GM12891 (cell line): ENCODE measurements at regions not wholly inside any gene's neighbourhood (a gene's known extent, or its start where the extent isn't known, plus 50 kb on each side); places are given as distances from the start of the nearest gene placed in this dataset.

Experiments used
- DNase-seq: peaks from one replicate; pipeline ENCODE4 v3.0.0; 2011; ENCODE audit warnings: low spot score; ENCODE audit not compliant: insufficient read length
- FAIRE-seq: peaks from 2 replicates; lab custom pipeline; 2011; peaks lifted over from hg19 to GRCh38; lab: Jason Lieb, UNC
- PAX5 ChIP-seq: IDR thresholded peaks from 2 replicates; pipeline ENCODE4 v1.6.1; 2011; ENCODE audit warnings: low read length, moderate library complexity, mild to moderate bottlenecking; ENCODE audit not compliant: insufficient read depth, severe bottlenecking
- POLR2A ChIP-seq: IDR thresholded peaks from 2 replicates; pipeline ENCODE4 v1.6.1; 2011; ENCODE audit warnings: low read depth, low read length, control low read depth
- POLR2AphosphoS5 ChIP-seq: IDR thresholded peaks from 2 replicates; pipeline ENCODE4 v1.6.1; 2011; ENCODE audit warnings: low read depth, low read length, control low read depth
- POU2F2 ChIP-seq: IDR thresholded peaks from 2 replicates; pipeline ENCODE4 v1.6.1; 2011; ENCODE audit warnings: low read depth, mild to moderate bottlenecking, control low read depth, low read length, moderate library complexity
- SPI1 ChIP-seq: IDR thresholded peaks from 2 replicates; pipeline ENCODE4 v1.6.1; 2011; ENCODE audit warnings: low read depth, low read length, control low read depth
- TAF1 ChIP-seq: IDR thresholded peaks from 2 replicates; pipeline ENCODE4 v1.6.1; 2011; ENCODE audit warnings: low read depth, low read length, control low read depth

- DNase-seq (no peak), FAIRE-seq (no peak)
- no peak for TF ChIP-seq POU2F2
These were observed 1311.9 kb downstream of the LRFN5 start for GRCh38 chr14:42918615-42919014.

GRCh38 chr14:42911642-42912041, 1305.0 kb downstream of the LRFN5 start:
- TF ChIP-seq PAX5 (no peak), TAF1 (no peak), POLR2AphosphoS5 (no peak), SPI1 (no peak), POLR2A (no peak), POU2F2 (no peak)
- no peak for FAIRE-seq
- no peak for DNase-seq

GRCh38 chr14:42909659-42910058, 1303.0 kb downstream of the LRFN5 start:
- TF ChIP-seq POU2F2 (no peak), POLR2AphosphoS5 (no peak), SPI1 (no peak), TAF1 (no peak), PAX5 (no peak), POLR2A (no peak)
- FAIRE-seq, result no peak
- no peak for DNase-seq

- no peak for TF ChIP-seq PAX5
- TF ChIP-seq POLR2AphosphoS5, result no peak
- no peak for TF ChIP-seq POU2F2
- TF ChIP-seq SPI1, result no peak
- TF ChIP-seq TAF1, result no peak
- TF ChIP-seq POLR2A, result no peak
- DNase-seq (no peak), FAIRE-seq (no peak)
These were observed 1286.5 kb downstream of the LRFN5 start for GRCh38 chr14:42893183-42893582.

GRCh38 chr14:42884100-42884499, 1277.4 kb downstream of the LRFN5 start:
- no peak for FAIRE-seq
- no peak for DNase-seq

GRCh38 chr14:42877716-42878115, 1271.0 kb downstream of the LRFN5 start:
- FAIRE-seq (no peak), DNase-seq (no peak)
- no peak for TF ChIP-seq POLR2A
- no peak for TF ChIP-seq SPI1
- no peak for TF ChIP-seq POU2F2
- TF ChIP-seq TAF1, result no peak
- no peak for TF ChIP-seq POLR2AphosphoS5
- no peak for TF ChIP-seq PAX5

More at GRCh38 chr14:42884100-42884499, 1277.4 kb downstream of the LRFN5 start:
- no peak for TF ChIP-seq PAX5
- TF ChIP-seq POLR2A, result no peak
- TF ChIP-seq POLR2AphosphoS5, result no peak
- TF ChIP-seq TAF1, result no peak
- TF ChIP-seq POU2F2, result no peak
- TF ChIP-seq SPI1, result no peak

- TF ChIP-seq PAX5, result no peak
- no peak for TF ChIP-seq POLR2AphosphoS5
- TF ChIP-seq SPI1, result no peak
- TF ChIP-seq TAF1, result no peak
- TF ChIP-seq POU2F2, result no peak
- TF ChIP-seq POLR2A, result no peak
- FAIRE-seq, result no peak
- DNase-seq, result no peak
These were observed 1266.1 kb downstream of the LRFN5 start for GRCh38 chr14:42872786-42873185.

- no peak for FAIRE-seq
- TF ChIP-seq TAF1 (no peak), POU2F2 (no peak), SPI1 (no peak), POLR2A (no peak), PAX5 (no peak), POLR2AphosphoS5 (no peak)
- DNase-seq, result no peak
These were observed 1263.0 kb downstream of the LRFN5 start for GRCh38 chr14:42869681-42870080.

- no peak for DNase-seq
- no peak for TF ChIP-seq POLR2A
- TF ChIP-seq PAX5, result no peak
- TF ChIP-seq POU2F2, result no peak
- TF ChIP-seq POLR2AphosphoS5, result no peak
- TF ChIP-seq SPI1, result no peak
- TF ChIP-seq TAF1, result no peak
- FAIRE-seq, result no peak
These were observed 1255.4 kb downstream of the LRFN5 start for GRCh38 chr14:42862114-42862513.

GRCh38 chr14:42860371-42860770, 1253.7 kb downstream of the LRFN5 start:
- no peak for TF ChIP-seq POU2F2
- no peak for TF ChIP-seq SPI1
- TF ChIP-seq POLR2AphosphoS5, result no peak
- no peak for TF ChIP-seq PAX5
- TF ChIP-seq TAF1, result no peak
- TF ChIP-seq POLR2A, result no peak
- FAIRE-seq (no peak), DNase-seq (no peak)

GRCh38 chr14:42856106-42856505, 1249.4 kb downstream of the LRFN5 start:
- TF ChIP-seq POU2F2 (no peak), SPI1 (no peak), TAF1 (no peak), PAX5 (no peak), POLR2A (no peak), POLR2AphosphoS5 (no peak)
- FAIRE-seq, result no peak
- no peak for DNase-seq

GRCh38 chr14:42855085-42855484, 1248.4 kb downstream of the LRFN5 start:
- TF ChIP-seq TAF1, result no peak
- TF ChIP-seq SPI1, result no peak
- TF ChIP-seq PAX5, result no peak
- FAIRE-seq (no peak), DNase-seq (no peak)
